SH-SY5Y (cell line): ENCODE measurements at regions not wholly inside any gene's neighbourhood (a gene's known extent, or its start where the extent isn't known, plus 50 kb on each side); places are given as distances from the start of the nearest gene placed in this dataset.

Experiments
- GATA2 ChIP-seq: IDR thresholded peaks from 2 replicates; pipeline ENCODE4 v1.6.1; 2011; ENCODE audit warnings: mild to moderate bottlenecking, low read depth, low read length
- GATA3 ChIP-seq: IDR thresholded peaks from 2 replicates; pipeline ENCODE4 v1.6.1; 2011; ENCODE audit warnings: low read depth, mild to moderate bottlenecking, low read length, moderate library complexity

DNA sequence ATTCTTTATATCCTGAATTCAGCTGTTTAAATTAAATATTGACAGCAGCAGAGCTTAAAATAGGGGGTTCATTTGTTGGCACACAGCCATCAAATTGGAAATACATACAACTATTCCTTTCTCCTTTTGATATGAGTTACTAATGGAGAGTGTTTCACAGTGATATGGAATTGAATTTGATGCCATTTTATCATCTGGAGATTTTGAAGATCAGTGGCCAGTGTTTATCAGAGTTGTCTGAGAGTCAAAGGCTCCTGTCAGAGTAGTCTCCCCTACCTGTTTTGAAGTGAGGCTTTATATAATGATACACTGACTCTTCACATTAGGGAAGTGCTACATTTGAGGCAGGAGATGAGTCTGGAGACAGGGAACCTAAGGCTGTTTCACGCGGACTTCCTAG lies 1286.3 kb downstream of the TECRL start:
- TF ChIP-seq GATA3 (peak; percentile 81), GATA2 (peak; percentile 72)
